ENCODE measurements at regions not wholly inside any gene's neighbourhood (a gene's known extent, or its start where the extent isn't known, plus 50 kb on each side); places are given as distances from the start of the nearest gene placed in this dataset.
"Not testable (repeated sequence)": the region's sequence is repeated elsewhere in the genome, so short reads cannot be mapped to it uniquely, and the experiment has no call there.

GRCh38 chrX:40368611-40369061, 212.1 kb upstream of the ATP6AP2 start:
- no peaks in the 10 kb centered on the region for H3F3A ChIP-seq (ENCODE audit: insufficient read depth)
- no peaks in the 10 kb centered on the region for H4K20me1 ChIP-seq (ENCODE audit: low read depth, low read length)
- H3K27ac ChIP-seq (ENCODE audit: low read depth, low read length), result no peak overlapping the region
- TF ChIP-seq EZH2phosphoT487 (conservative IDR thresholded peaks at IDR 0.05; ENCODE audit: low read length) (no peak), CTCF (IDR thresholded peaks at IDR 0.05; ENCODE audit: insufficient read depth, low read length, poor library complexity, severe bottlenecking) (no peak)
- no peak overlapping the region for H3K4me3 ChIP-seq (ENCODE audit: insufficient read depth, low read length, poor library complexity, severe bottlenecking)
- no peaks in the 10 kb centered on the region for H3K27me3 ChIP-seq (ENCODE audit: low read length)
- H2AFZ ChIP-seq (ENCODE audit: low read depth, low read length, severe bottlenecking), result no peak overlapping the region
- no peak overlapping the region for H3K4me2 ChIP-seq (ENCODE audit: low read depth, low read length, poor library complexity, severe bottlenecking)
- no peaks in the 10 kb centered on the region for H3K79me2 ChIP-seq (ENCODE audit: insufficient read depth, low read length)
- H3K9me3 ChIP-seq (ENCODE audit: insufficient read depth, low read length), result no peaks in the 10 kb centered on the region
- no peaks in the 10 kb centered on the region for H3K36me3 ChIP-seq (ENCODE audit: low read length)
- H3K9ac ChIP-seq (ENCODE audit: low read length), result no peak overlapping the region
- no peaks in the 10 kb centered on the region for H3K9me2 ChIP-seq (replicated peaks; ENCODE audit: insufficient read depth, low read length)

GRCh38 chrX:40366661-40367060, 214.1 kb upstream of the ATP6AP2 start:
- H3K9me2 ChIP-seq (replicated peaks; ENCODE audit: insufficient read depth, low read length), result no peaks in the 10 kb centered on the region
- no peaks in the 10 kb centered on the region for H4K20me1 ChIP-seq (ENCODE audit: low read depth, low read length)
- no peak overlapping the region for H3K4me2 ChIP-seq (ENCODE audit: low read depth, low read length, poor library complexity, severe bottlenecking)
- no peaks in the 10 kb centered on the region for H3F3A ChIP-seq (ENCODE audit: insufficient read depth)
- no peaks in the 10 kb centered on the region for H3K79me2 ChIP-seq (ENCODE audit: insufficient read depth, low read length)
- no peak overlapping the region for H3K4me3 ChIP-seq (ENCODE audit: insufficient read depth, low read length, poor library complexity, severe bottlenecking)
- H2AFZ ChIP-seq (ENCODE audit: low read depth, low read length, severe bottlenecking), result no peak overlapping the region
- no peaks in the 10 kb centered on the region for H3K9me3 ChIP-seq (ENCODE audit: insufficient read depth, low read length)
- no peak for TF ChIP-seq CTCF (IDR thresholded peaks at IDR 0.05; ENCODE audit: insufficient read depth, low read length, poor library complexity, severe bottlenecking)
- H3K27ac ChIP-seq (ENCODE audit: low read depth, low read length), result no peak overlapping the region
- no peaks in the 10 kb centered on the region for H3K27me3 ChIP-seq (ENCODE audit: low read length)
- no peak overlapping the region for H3K9ac ChIP-seq (ENCODE audit: low read length)
- H3K36me3 ChIP-seq (ENCODE audit: low read length), result no peaks in the 10 kb centered on the region

GRCh38 chrX:40362291-40362690, 218.5 kb upstream of the ATP6AP2 start:
- not testable (repeated sequence) for H3F3A ChIP-seq (ENCODE audit: insufficient read depth); H4K20me1 ChIP-seq (ENCODE audit: low read depth, low read length); H3K27me3 ChIP-seq (ENCODE audit: low read length); H3K9me2 ChIP-seq (replicated peaks; ENCODE audit: insufficient read depth, low read length); H3K27ac ChIP-seq (ENCODE audit: low read depth, low read length); H3K9ac ChIP-seq (ENCODE audit: low read length); H3K36me3 ChIP-seq (ENCODE audit: low read length); H3K4me2 ChIP-seq (ENCODE audit: low read depth, low read length, poor library complexity, severe bottlenecking); H3K9me3 ChIP-seq (ENCODE audit: insufficient read depth, low read length); H3K4me3 ChIP-seq (ENCODE audit: insufficient read depth, low read length, poor library complexity, severe bottlenecking); H3K79me2 ChIP-seq (ENCODE audit: insufficient read depth, low read length); H2AFZ ChIP-seq (ENCODE audit: low read depth, low read length, severe bottlenecking)

- H4K20me1 ChIP-seq (ENCODE audit: low read depth, low read length), result no peaks in the 10 kb centered on the region
- no peaks in the 10 kb centered on the region for H3K9me3 ChIP-seq (ENCODE audit: insufficient read depth, low read length)
- no peaks in the 10 kb centered on the region for H3K36me3 ChIP-seq (ENCODE audit: low read length)
- no peaks in the 10 kb centered on the region for H3K79me2 ChIP-seq (ENCODE audit: insufficient read depth, low read length)
- H3K9me2 ChIP-seq (replicated peaks; ENCODE audit: insufficient read depth, low read length), result no peaks in the 10 kb centered on the region
- H3K9ac ChIP-seq (ENCODE audit: low read length), result no peak overlapping the region
- no peaks in the 10 kb centered on the region for H3F3A ChIP-seq (ENCODE audit: insufficient read depth)
- H3K27me3 ChIP-seq (ENCODE audit: low read length), result no peaks in the 10 kb centered on the region
- H2AFZ ChIP-seq (ENCODE audit: low read depth, low read length, severe bottlenecking), result no peak overlapping the region
- H3K27ac ChIP-seq (ENCODE audit: low read depth, low read length), result no peak overlapping the region
- TF ChIP-seq EZH2phosphoT487 (conservative IDR thresholded peaks at IDR 0.05; ENCODE audit: low read length) (no peak), CTCF (IDR thresholded peaks at IDR 0.05; ENCODE audit: insufficient read depth, low read length, poor library complexity, severe bottlenecking) (no peak)
- no peak overlapping the region for H3K4me2 ChIP-seq (ENCODE audit: low read depth, low read length, poor library complexity, severe bottlenecking)
- H3K4me3 ChIP-seq (ENCODE audit: insufficient read depth, low read length, poor library complexity, severe bottlenecking), result no peak overlapping the region
Measured at GRCh38 chrX:40360557-40360956, 220.2 kb upstream of the ATP6AP2 start.

All from SU-DHL-6 (cell line).